ENCODE measurements at regions not wholly inside any gene's neighbourhood (a gene's known extent, or its start where the extent isn't known, plus 50 kb on each side); places are given as distances from the start of the nearest gene placed in this dataset.

- TF ChIP-seq CTCF (IDR thresholded peaks at IDR 0.05; ENCODE audit: low read depth, low read length) (no peak), MAX (IDR thresholded peaks at IDR 0.05; ENCODE audit: low read depth, low read length) (no peak), POLR2A (IDR thresholded peaks at IDR 0.05; ENCODE audit: extremely low read depth, insufficient read length) (no peak)
Observed at GRCh38 chr21:28196981-28197380, 795.7 kb downstream of the LTN1 start.

All from NB4 (cell line).